Neural progenitor cell (in vitro differentiated cells): ENCODE measurements at regions not wholly inside any gene's neighbourhood (a gene's known extent, or its start where the extent isn't known, plus 50 kb on each side); places are given as distances from the start of the nearest gene placed in this dataset.

ENCODE experiments used
- DNase-seq: peaks from one replicate; pipeline ENCODE4 v3.0.0-alpha.2; 2016; ENCODE audit warnings: low spot score
- H2AFZ ChIP-seq: fragments of 200-600 bp; sonication (generic); replicated peaks from 2 replicates; pipeline ENCODE4 v1.6.1; 2016; ENCODE audit warnings: antibody characterized with exemption
- H3F3A ChIP-seq: fragments of 200-600 bp; sonication (generic); 2 replicates; pipeline ENCODE4 v1.6.1; 2016; ENCODE audit warnings: antibody characterized with exemption, low read depth
- H3K27ac ChIP-seq: fragments of 200-600 bp; sonication (generic); 2 replicates; pipeline ENCODE4 v1.5.1; 2016; ENCODE audit warnings: mild to moderate bottlenecking
- H3K27me3 ChIP-seq: fragments of 200-600 bp; sonication (generic); 2 replicates; pipeline ENCODE4 v1.6.1; 2016; ENCODE audit warnings: mild to moderate bottlenecking, moderate library complexity
- H3K36me3 ChIP-seq: fragments of 200-600 bp; sonication (generic); 2 replicates; pipeline ENCODE4 v1.5.1; 2016
- H3K4me1 ChIP-seq: fragments of 200-600 bp; sonication (generic); 2 replicates; pipeline ENCODE4 v1.6.1; 2016; ENCODE audit warnings: mixed run types
- H3K4me2 ChIP-seq: fragments of 200-600 bp; sonication (generic); 2 replicates; pipeline ENCODE4 v1.6.1; 2016
- H3K4me3 ChIP-seq: fragments of 200-600 bp; sonication (generic); 2 replicates; pipeline ENCODE4 v1.5.1; 2016
- H3K79me2 ChIP-seq: fragments of 200-600 bp; sonication (generic); 2 replicates; pipeline ENCODE4 v1.6.1; 2016; ENCODE audit warnings: low read depth
- H3K9ac ChIP-seq: fragments of 200-600 bp; sonication (generic); 2 replicates; pipeline ENCODE4 v1.6.1; 2016
- H3K9me3 ChIP-seq: fragments of 200-600 bp; sonication (generic); 2 replicates; pipeline ENCODE4 v1.5.1; 2016; ENCODE audit warnings: low read depth
- H4K20me1 ChIP-seq: fragments of 200-600 bp; sonication (generic); 2 replicates; pipeline ENCODE4 v1.6.1; 2016; ENCODE audit warnings: low read depth
- H3K27ac Mint-ChIP-seq: 3 replicates; pipeline ENCODE4 v1.8.0; 2021; ENCODE audit warnings: mixed read lengths
- H3K27me3 Mint-ChIP-seq: 2 replicates; pipeline ENCODE4 v1.8.0; 2022; ENCODE audit warnings: low read depth, mild to moderate bottlenecking, inconsistent platforms, moderate library complexity, mixed read lengths; ENCODE audit not compliant: insufficient read depth
- H3K36me3 Mint-ChIP-seq: 3 replicates; pipeline ENCODE4 v1.8.0; 2021; ENCODE audit warnings: mixed read lengths
- H3K4me1 Mint-ChIP-seq: 3 replicates; pipeline ENCODE4 v1.8.0; 2021; ENCODE audit warnings: mixed read lengths
- H3K4me3 Mint-ChIP-seq: 3 replicates; pipeline ENCODE4 v1.8.0; 2021; ENCODE audit warnings: mild to moderate bottlenecking, moderate library complexity, mixed read lengths
- H3K9me3 Mint-ChIP-seq: 3 replicates; pipeline ENCODE4 v1.8.0; 2020; ENCODE audit warnings: mixed read lengths
- EZH2 ChIP-seq: fragments of 200-600 bp; sonication (generic); IDR thresholded peaks from 2 replicates; pipeline ENCODE4 v1.6.1; 2017; ENCODE audit warnings: antibody characterized with exemption, mild to moderate bottlenecking, moderate library complexity
- EZH2phosphoT487 ChIP-seq: fragments of 200-600 bp; sonication (generic); IDR thresholded peaks from 2 replicates; pipeline ENCODE4 v1.6.1; 2017; ENCODE audit warnings: antibody characterized with exemption
- TF ChIP-seq, protein P1 (sequence below): fragments of 200-600 bp; sonication (generic); IDR thresholded peaks from 2 replicates; pipeline ENCODE4 v1.5.1; 2017; ENCODE audit warnings: antibody characterized with exemption, mild to moderate bottlenecking

DNA sequence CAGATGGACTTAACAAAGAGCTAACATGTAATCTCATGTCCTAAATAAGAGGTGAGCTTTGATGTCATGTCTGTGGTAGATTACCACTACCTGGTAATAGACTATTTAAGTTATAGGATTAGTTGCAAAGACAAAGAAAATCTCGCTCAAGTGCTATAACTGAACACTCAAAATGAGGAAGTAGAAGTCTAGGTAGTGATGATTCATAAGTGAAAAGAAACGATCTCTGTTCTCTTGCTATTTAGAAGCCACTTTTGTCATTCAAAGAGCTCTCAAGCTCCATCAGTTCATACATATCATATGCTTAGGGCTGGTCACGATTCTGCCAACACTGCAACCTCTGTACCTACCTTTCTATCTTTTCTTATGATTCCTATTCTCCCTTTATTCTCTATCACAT, 110.9 kb downstream of the EDEM1 start:
- Mint-ChIP-seq H3K36me3 (no peaks in the 10 kb centered on the region), H3K27me3 (peaks cover 3% of the 10 kb centered on the region), H3K9me3 (no peaks in the 10 kb centered on the region), H3K27ac (no peak overlapping the region), H3K4me1 (peaks cover 18% of the 10 kb centered on the region), H3K4me3 (no peak overlapping the region)
- no peak overlapping the region for H3K4me3 ChIP-seq
- H3K79me2 ChIP-seq, result no peaks in the 10 kb centered on the region
- no peaks in the 10 kb centered on the region for H4K20me1 ChIP-seq
- no peaks in the 10 kb centered on the region for H3K9me3 ChIP-seq
- no peaks in the 10 kb centered on the region for H3F3A ChIP-seq
- no peaks in the 10 kb centered on the region for H3K4me1 ChIP-seq
- TF ChIP-seq EZH2phosphoT487, result no peak
- TF ChIP-seq, protein P1, sequence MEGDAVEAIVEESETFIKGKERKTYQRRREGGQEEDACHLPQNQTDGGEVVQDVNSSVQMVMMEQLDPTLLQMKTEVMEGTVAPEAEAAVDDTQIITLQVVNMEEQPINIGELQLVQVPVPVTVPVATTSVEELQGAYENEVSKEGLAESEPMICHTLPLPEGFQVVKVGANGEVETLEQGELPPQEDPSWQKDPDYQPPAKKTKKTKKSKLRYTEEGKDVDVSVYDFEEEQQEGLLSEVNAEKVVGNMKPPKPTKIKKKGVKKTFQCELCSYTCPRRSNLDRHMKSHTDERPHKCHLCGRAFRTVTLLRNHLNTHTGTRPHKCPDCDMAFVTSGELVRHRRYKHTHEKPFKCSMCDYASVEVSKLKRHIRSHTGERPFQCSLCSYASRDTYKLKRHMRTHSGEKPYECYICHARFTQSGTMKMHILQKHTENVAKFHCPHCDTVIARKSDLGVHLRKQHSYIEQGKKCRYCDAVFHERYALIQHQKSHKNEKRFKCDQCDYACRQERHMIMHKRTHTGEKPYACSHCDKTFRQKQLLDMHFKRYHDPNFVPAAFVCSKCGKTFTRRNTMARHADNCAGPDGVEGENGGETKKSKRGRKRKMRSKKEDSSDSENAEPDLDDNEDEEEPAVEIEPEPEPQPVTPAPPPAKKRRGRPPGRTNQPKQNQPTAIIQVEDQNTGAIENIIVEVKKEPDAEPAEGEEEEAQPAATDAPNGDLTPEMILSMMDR, result no peak
- no peak for TF ChIP-seq EZH2
- no peak overlapping the region for H3K4me2 ChIP-seq
- no peak for DNase-seq
- H3K36me3 ChIP-seq, result no peaks in the 10 kb centered on the region
- no peak overlapping the region for H3K9ac ChIP-seq
- no peak overlapping the region for H2AFZ ChIP-seq
- H3K27me3 ChIP-seq, result no peaks in the 10 kb centered on the region
- H3K27ac ChIP-seq, result no peak overlapping the region

DNA sequence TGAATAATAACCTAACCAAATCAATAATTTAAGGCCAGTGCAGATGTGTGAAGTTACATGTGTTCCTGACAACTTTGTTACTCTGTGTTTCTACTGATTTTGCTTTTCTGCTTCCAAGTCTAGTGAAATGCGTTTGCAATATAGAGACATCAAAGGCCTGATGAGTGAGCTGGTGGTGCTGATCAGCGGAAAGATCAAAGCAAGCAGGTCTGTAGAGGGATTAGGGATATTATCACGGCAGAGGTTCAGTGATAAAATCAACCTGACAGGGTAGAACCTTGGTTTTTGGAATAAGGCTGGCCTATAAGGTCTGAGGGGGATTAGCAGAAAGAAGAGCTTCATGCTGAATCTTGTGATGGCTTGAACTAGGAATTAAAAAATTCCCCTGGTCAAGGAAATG, 111.7 kb downstream of the EDEM1 start:
- Histone ChIP-seq H3K27ac (no peak overlapping the region), H3K9ac (no peak overlapping the region), H4K20me1 (no peaks in the 10 kb centered on the region), H3K4me3 (no peak overlapping the region), H3K36me3 (no peaks in the 10 kb centered on the region), H3K79me2 (no peaks in the 10 kb centered on the region), H3F3A (no peaks in the 10 kb centered on the region), H3K27me3 (no peaks in the 10 kb centered on the region), H3K9me3 (no peaks in the 10 kb centered on the region), H3K4me1 (no peaks in the 10 kb centered on the region), H2AFZ (no peak overlapping the region), H3K4me2 (no peak overlapping the region)
- Mint-ChIP-seq H3K4me1 (peaks cover 18% of the 10 kb centered on the region), H3K4me3 (no peak overlapping the region), H3K9me3 (no peaks in the 10 kb centered on the region), H3K36me3 (no peaks in the 10 kb centered on the region), H3K27ac (no peak overlapping the region), H3K27me3 (peaks cover 3% of the 10 kb centered on the region)
- no peak for DNase-seq
- no peak for TF ChIP-seq EZH2phosphoT487
- TF ChIP-seq EZH2, result no peak
- TF ChIP-seq, protein P1, result no peak

DNA sequence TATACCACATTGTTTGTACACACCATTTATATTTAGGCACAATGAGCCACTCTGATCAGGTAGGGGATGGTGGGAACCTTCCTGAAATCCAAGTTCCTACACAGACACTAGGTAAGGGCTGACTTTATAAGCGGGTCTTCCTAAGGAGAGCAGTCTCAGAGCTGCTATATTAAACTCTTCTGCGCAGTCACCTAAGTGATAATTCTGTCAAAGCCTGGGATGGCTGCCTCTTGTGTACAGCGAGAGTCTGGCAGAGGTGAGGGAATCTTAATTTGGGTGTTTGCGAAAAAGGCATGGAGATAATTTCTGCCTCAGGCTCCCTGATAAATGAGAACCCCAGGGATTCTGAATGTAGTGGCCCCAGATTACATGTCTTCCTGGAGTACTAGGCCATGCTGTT, 113.1 kb downstream of the EDEM1 start:
- Histone ChIP-seq H3K79me2 (no peaks in the 10 kb centered on the region), H3K27ac (no peak overlapping the region), H3K9ac (no peak overlapping the region), H3K27me3 (no peaks in the 10 kb centered on the region), H2AFZ (no peak overlapping the region), H3K9me3 (no peaks in the 10 kb centered on the region), H3K36me3 (no peaks in the 10 kb centered on the region), H3K4me3 (no peak overlapping the region), H3F3A (no peaks in the 10 kb centered on the region), H4K20me1 (no peaks in the 10 kb centered on the region), H3K4me2 (no peak overlapping the region), H3K4me1 (no peaks in the 10 kb centered on the region)
- H3K27ac Mint-ChIP-seq, result no peak overlapping the region
- peaks cover 18% of the 10 kb centered on the region for H3K4me1 Mint-ChIP-seq
- H3K27me3 Mint-ChIP-seq, result peaks cover 3% of the 10 kb centered on the region
- DNase-seq, result no peak
- H3K36me3 Mint-ChIP-seq, result no peaks in the 10 kb centered on the region
- H3K9me3 Mint-ChIP-seq, result no peaks in the 10 kb centered on the region
- no peak overlapping the region for H3K4me3 Mint-ChIP-seq
- TF ChIP-seq, protein P1, result no peak
- TF ChIP-seq EZH2phosphoT487, result no peak
- no peak for TF ChIP-seq EZH2
